ENCODE measurements at regions not wholly inside any gene's neighbourhood (a gene's known extent, or its start where the extent isn't known, plus 50 kb on each side); places are given as distances from the start of the nearest gene placed in this dataset.

DNA sequence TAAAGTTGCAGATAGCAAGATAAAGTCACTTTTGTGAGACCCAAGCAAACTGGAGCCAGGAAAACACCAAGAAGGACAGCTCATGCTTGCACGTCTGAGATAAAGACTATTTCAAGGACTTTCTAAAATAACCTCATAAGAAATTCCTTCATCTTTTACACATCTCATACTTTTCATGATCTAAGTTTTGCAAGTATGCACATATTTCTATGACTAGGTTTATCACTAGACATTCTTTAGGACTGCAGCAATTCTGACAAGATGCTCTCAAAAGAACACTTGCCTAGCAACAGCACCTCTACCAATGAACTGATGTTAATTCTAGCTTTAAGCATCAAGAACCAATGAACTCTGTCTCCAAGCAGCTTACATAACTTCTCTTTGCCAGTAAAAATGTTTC is 457.6 kb downstream of the SEMA3D start:
- TF ChIP-seq, protein P1, sequence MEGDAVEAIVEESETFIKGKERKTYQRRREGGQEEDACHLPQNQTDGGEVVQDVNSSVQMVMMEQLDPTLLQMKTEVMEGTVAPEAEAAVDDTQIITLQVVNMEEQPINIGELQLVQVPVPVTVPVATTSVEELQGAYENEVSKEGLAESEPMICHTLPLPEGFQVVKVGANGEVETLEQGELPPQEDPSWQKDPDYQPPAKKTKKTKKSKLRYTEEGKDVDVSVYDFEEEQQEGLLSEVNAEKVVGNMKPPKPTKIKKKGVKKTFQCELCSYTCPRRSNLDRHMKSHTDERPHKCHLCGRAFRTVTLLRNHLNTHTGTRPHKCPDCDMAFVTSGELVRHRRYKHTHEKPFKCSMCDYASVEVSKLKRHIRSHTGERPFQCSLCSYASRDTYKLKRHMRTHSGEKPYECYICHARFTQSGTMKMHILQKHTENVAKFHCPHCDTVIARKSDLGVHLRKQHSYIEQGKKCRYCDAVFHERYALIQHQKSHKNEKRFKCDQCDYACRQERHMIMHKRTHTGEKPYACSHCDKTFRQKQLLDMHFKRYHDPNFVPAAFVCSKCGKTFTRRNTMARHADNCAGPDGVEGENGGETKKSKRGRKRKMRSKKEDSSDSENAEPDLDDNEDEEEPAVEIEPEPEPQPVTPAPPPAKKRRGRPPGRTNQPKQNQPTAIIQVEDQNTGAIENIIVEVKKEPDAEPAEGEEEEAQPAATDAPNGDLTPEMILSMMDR (conservative IDR thresholded peaks at IDR 0.05; ENCODE audit: low read length) = no peak
- TF ChIP-seq EZH2phosphoT487 (IDR thresholded peaks at IDR 0.05; ENCODE audit: borderline replicate concordance) = no peak

All from Loucy (cell line).